B cell (primary cell): ENCODE measurements at regions not wholly inside any gene's neighbourhood (a gene's known extent, or its start where the extent isn't known, plus 50 kb on each side); places are given as distances from the start of the nearest gene placed in this dataset.

Experiments
- ATAC-seq: fragments of 200-7000 bp; cut with Tn5 transposase; one replicate; pipeline ENCODE4 v1.10.0; 2021; ENCODE audit warnings: low read depth, mild to moderate bottlenecking, moderate number of reproducible peaks, moderate library complexity
- CTCF ChIA-PET: fragments of 350-600 bp; sonication (Branson Sonifier 250); formaldehyde crosslinking; loops from one replicate; lab custom pipeline; 2021; ENCODE audit warnings: antibody characterized with exemption, inconsistent platforms; lab: Charles Lee
- POLR2A ChIA-PET: fragments of 350-600 bp; sonication (Branson Sonifier 250); formaldehyde crosslinking; loops from one replicate; lab custom pipeline; 2021; ENCODE audit warnings: antibody characterized with exemption; lab: Charles Lee
- DNase-seq: peaks from one replicate; pipeline ENCODE4 v3.0.0; 2013
- H2AFZ ChIP-seq: 2 replicates; pipeline ENCODE4 v1.6.1; 2012; ENCODE audit warnings: mild to moderate bottlenecking, low read depth, low read length; ENCODE audit not compliant: insufficient read depth, poor library complexity, severe bottlenecking
- H3K27ac ChIP-seq, 2 donors: 1 replicate in 1 of 2; 2 replicates in 1 of 2; pipeline ENCODE4 v1.5.1; 2012 to 2013; ENCODE audit warnings: low read length in 2 of 2, mild to moderate bottlenecking in 2 of 2, moderate library complexity in 1 of 2
- H3K27me3 ChIP-seq, 4 experiments: fragments of 200-600 bp in 1 of 4; sonication (generic) in 1 of 4; replicated peaks in 1 of 4; 1 replicate in 2 of 4; 2 replicates in 2 of 4; pipeline versions ENCODE4 v1.6.1 to v1.7.0; 2013 to 2016; ENCODE audit warnings: low read length in 3 of 4, mild to moderate bottlenecking in 2 of 4, mixed read lengths in 1 of 4, moderate library complexity in 1 of 4; ENCODE audit not compliant: insufficient read depth in 4 of 4, control insufficient read depth in 3 of 4; ENCODE audit errors: control extremely low read depth in 1 of 4
- H3K36me3 ChIP-seq, 2 experiments: replicated peaks in 1 of 2; 1 replicate in 1 of 2; 2 replicates in 1 of 2; pipeline versions ENCODE4 v1.6.1 to v1.7.1; 2013; ENCODE audit warnings: low read length in 1 of 2; ENCODE audit not compliant: insufficient read depth in 2 of 2, control insufficient read depth in 1 of 2; ENCODE audit errors: control extremely low read depth in 1 of 2, extremely low read depth in 1 of 2
- H3K4me1 ChIP-seq, 2 donors: fragments of 200-600 bp in 1 of 2; sonication (generic) in 1 of 2; 1 replicate in 1 of 2; 2 replicates in 1 of 2; pipeline versions ENCODE4 v1.5.1 to v1.6.1; 2013 to 2017; ENCODE audit warnings: low read length in 2 of 2; ENCODE audit not compliant: control insufficient read depth in 2 of 2, insufficient read depth in 2 of 2
- H3K4me2 ChIP-seq: replicated peaks from 2 replicates; pipeline ENCODE3; 2012; ENCODE audit warnings: mild to moderate bottlenecking, low read depth, low read length; ENCODE audit not compliant: poor library complexity, severe bottlenecking
- H3K4me3 ChIP-seq, 5 experiments: fragments of 200-600 bp in 1 of 5; sonication (generic) in 1 of 5; 1 replicate in 3 of 5; 2 replicates in 2 of 5; pipeline versions ENCODE4 v1.5.1 to v1.7.0; 2011 to 2016; ENCODE audit warnings: low read length in 4 of 5, mild to moderate bottlenecking in 4 of 5, low read depth in 2 of 5, control low read depth in 1 of 5, moderate library complexity in 1 of 5; ENCODE audit not compliant: insufficient read depth in 1 of 5; ENCODE audit errors: control extremely low read depth in 1 of 5, extremely low read depth in 1 of 5
- H3K79me2 ChIP-seq: fragments of 200-600 bp; sonication (generic); one replicate; pipeline ENCODE4 v1.6.0; 2016; ENCODE audit warnings: low read length; ENCODE audit not compliant: control insufficient read depth, insufficient read depth
- H3K9ac ChIP-seq: fragments of 200-600 bp; sonication (generic); 2 replicates; pipeline ENCODE4 v1.6.1; 2017; ENCODE audit warnings: mild to moderate bottlenecking, low read length, moderate library complexity
- H3K9me3 ChIP-seq, 3 donors: one replicate each; pipeline versions ENCODE4 v1.6.1 to v1.7.1; 2013; ENCODE audit warnings: low read length in 2 of 3; ENCODE audit not compliant: control insufficient read depth in 2 of 3, insufficient read depth in 1 of 3; ENCODE audit errors: control extremely low read depth in 1 of 3
- H4K20me1 ChIP-seq: 2 replicates; pipeline ENCODE4 v1.6.0; 2012; ENCODE audit warnings: mild to moderate bottlenecking, low read length; ENCODE audit not compliant: insufficient read depth, control insufficient read depth, poor library complexity, severe bottlenecking
- H3K27ac Mint-ChIP-seq: one replicate; pipeline ENCODE4 v1.8.0; 2021; ENCODE audit warnings: mixed read lengths
- H3K27me3 Mint-ChIP-seq: one replicate; pipeline ENCODE4 v1.8.0; 2021; ENCODE audit warnings: mixed read lengths
- H3K4me1 Mint-ChIP-seq: one replicate; pipeline ENCODE4 v1.8.0; 2021; ENCODE audit warnings: mixed read lengths
- H3K4me3 Mint-ChIP-seq: one replicate; pipeline ENCODE4 v1.8.0; 2021; ENCODE audit warnings: mixed read lengths
- H3K9me3 Mint-ChIP-seq: one replicate; pipeline ENCODE4 v1.8.0; 2022; ENCODE audit warnings: mixed read lengths; ENCODE audit not compliant: insufficient read depth
- CTCF ChIP-seq: fragments of 200-600 bp; IDR thresholded peaks from one replicate; pipeline ENCODE4 v1.8.0; 2022; ENCODE audit warnings: antibody characterized with exemption, mild to moderate bottlenecking
- EZH2 ChIP-seq: IDR thresholded peaks from 2 replicates; pipeline ENCODE4 v1.6.1; 2012; ENCODE audit warnings: borderline replicate concordance, low read depth, mild to moderate bottlenecking, moderate library complexity, low read length; ENCODE audit not compliant: insufficient read depth, poor library complexity, severe bottlenecking
- WGBS: methylation state at CpG from one replicate; pipeline ENCODE4 v1.1.5; 2013; ENCODE audit warnings: missing lambda C conversion rate; ENCODE audit not compliant: insufficient coverage; 5-methylcytosine and 5-hydroxymethylcytosine counted together
- intact Hi-C: fragments of 100-400 bp; cut with micrococcal nuclease; formaldehyde crosslinking; loops from one replicate; pipeline ENCODE4 v1.10.0; 2022

GRCh38 chr10:8227246-8227645 is 172.8 kb downstream of the GATA3 start:
- H3K4me3 ChIP-seq, result no peak overlapping the region
- Mint-ChIP-seq H3K4me3 (no peak overlapping the region), H3K4me1 (no peaks in the 10 kb centered on the region), H3K9me3 (no peaks in the 10 kb centered on the region), H3K27me3 (no peaks in the 10 kb centered on the region), H3K27ac (no peak overlapping the region)
- no peak for TF ChIP-seq EZH2
- TF ChIP-seq CTCF, result no peak
- intact Hi-C loops, result no loop called here
- no peaks in the 10 kb centered on the region for H3K36me3 ChIP-seq
- CTCF ChIA-PET, result no interaction called here
- no peaks in the 10 kb centered on the region for H3K27me3 ChIP-seq
- H3K27ac ChIP-seq, result no peak overlapping the region
- H3K4me2 ChIP-seq, result no peak overlapping the region
- no peak overlapping the region for H2AFZ ChIP-seq
- ATAC-seq (no peak), DNase-seq (no peak)
- no peak overlapping the region for H3K9ac ChIP-seq
- no peaks in the 10 kb centered on the region for H3K4me1 ChIP-seq
- H3K9me3 ChIP-seq, result no peaks in the 10 kb centered on the region
- H4K20me1 ChIP-seq, result no peaks in the 10 kb centered on the region
- 93% methylated on average over 5 of the region's 6 CpGs for WGBS
- no peaks in the 10 kb centered on the region for H3K79me2 ChIP-seq
- POLR2A ChIA-PET, result no interaction called here

GRCh38 chr10:8229153-8229552 is 174.7 kb downstream of the GATA3 start:
- TF ChIP-seq CTCF (no peak), EZH2 (no peak)
- H3K27me3 Mint-ChIP-seq, result no peaks in the 10 kb centered on the region
- no peak overlapping the region for H2AFZ ChIP-seq
- WGBS, result 89% methylated on average over 1 of the region's 3 CpGs
- no peaks in the 10 kb centered on the region for H3K9me3 Mint-ChIP-seq
- H3K4me1 Mint-ChIP-seq, result no peaks in the 10 kb centered on the region
- CTCF ChIA-PET, result no interaction called here
- H3K79me2 ChIP-seq, result no peaks in the 10 kb centered on the region
- no peaks in the 10 kb centered on the region for H3K27me3 ChIP-seq
- POLR2A ChIA-PET, result no interaction called here
- no peaks in the 10 kb centered on the region for H3K9me3 ChIP-seq
- no peaks in the 10 kb centered on the region for H4K20me1 ChIP-seq
- no peaks in the 10 kb centered on the region for H3K4me1 ChIP-seq
- H3K4me2 ChIP-seq, result no peak overlapping the region
- H3K4me3 ChIP-seq, result no peak overlapping the region
- intact Hi-C loops, result no loop called here
- no peaks in the 10 kb centered on the region for H3K36me3 ChIP-seq
- no peak for DNase-seq
- no peak for ATAC-seq
- no peak overlapping the region for H3K27ac ChIP-seq
- H3K9ac ChIP-seq, result no peak overlapping the region
- H3K4me3 Mint-ChIP-seq, result no peak overlapping the region
- H3K27ac Mint-ChIP-seq, result no peak overlapping the region
